Right lobe of liver (tissue), 6 donors: ENCODE measurements at regions not wholly inside any gene's neighbourhood (a gene's known extent, or its start where the extent isn't known, plus 50 kb on each side); places are given as distances from the start of the nearest gene placed in this dataset.

Experiments used
- ATAC-seq, 4 donors: fragments of 200-7000 bp; cut with Tn5 transposase; one replicate each; pipeline ENCODE4 v1.9.1; 2020; ENCODE audit warnings: mild to moderate bottlenecking in 4 of 4, moderate library complexity in 4 of 4
- DNase-seq, 3 donors: peaks; one replicate each; pipeline ENCODE4 v3.0.0-alpha.2; 2020
- H3K27ac ChIP-seq, 3 donors: fragments of 200-600 bp; one replicate each; pipeline ENCODE4 v1.8.0; 2022
- H3K27me3 ChIP-seq, 2 donors: fragments of 200-600 bp; one replicate each; pipeline ENCODE4 v1.8.0; 2022
- H3K36me3 ChIP-seq, 4 donors: fragments of 200-600 bp; sonication (generic) in 1 of 4; one replicate each; pipeline versions ENCODE4 v1.5.1 to v1.8.0; 2017 to 2022; ENCODE audit warnings: control low read depth in 1 of 4
- H3K4me1 ChIP-seq, 4 donors: fragments of 200-600 bp; sonication (generic) in 1 of 4; one replicate each; pipeline versions ENCODE4 v1.5.1 to v1.8.0; 2017 to 2022; ENCODE audit warnings: control low read depth in 1 of 4
- H3K4me3 ChIP-seq, 3 donors: fragments of 200-600 bp; one replicate each; pipeline ENCODE4 v1.8.0; 2022
- H3K9me3 ChIP-seq, 4 donors: fragments of 200-600 bp; sonication (generic) in 1 of 4; one replicate each; pipeline versions ENCODE4 v1.5.1 to v1.8.0; 2017 to 2022; ENCODE audit warnings: control low read depth in 1 of 4
- POLR2A ChIP-seq: fragments of 450-650 bp; IDR thresholded peaks from one replicate; pipeline ENCODE4 v1.6.1; 2017; ENCODE audit warnings: antibody characterized with exemption, mild to moderate bottlenecking
- WGBS: methylation state at CpG from one replicate; pipeline ENCODE4 v1.1.6; 2018; ENCODE audit warnings: low coverage, low lambda C conversion rate; ENCODE audit not compliant: insufficient coverage; ENCODE audit errors: missing lambda C conversion rate; 5-methylcytosine and 5-hydroxymethylcytosine counted together
- intact Hi-C, 2 donors: fragments of 100-400 bp; cut with DNase I; formaldehyde crosslinking; loops; one replicate each; pipeline versions ENCODE4 v1.11.2 to v1.14.1; 2022
- TF ChIP-seq, protein P1 (sequence below), 4 donors: fragments of 200-600 bp in 3 of 4; fragments of 450-650 bp in 1 of 4; IDR thresholded peaks; one replicate each; pipeline versions ENCODE4 v1.5.1 to v1.8.0; 2016 to 2022; ENCODE audit warnings: antibody characterized with exemption in 4 of 4, mild to moderate bottlenecking in 2 of 4
- donor health status: DM: no; HTN: yes; CAD: no.
- donor health status: DM: no; HTN: no; CAD: no.
- donor health status: DM: no; HTN: no; CAD: no.
- donor health status: DM: no; HTN: yes; CAD: no.
- donor health status: DM: no; HTN: yes; CAD: no.

GRCh38 chr13:69319656-69320055, 788.0 kb upstream of the ATXN8OS start:
- Histone ChIP-seq H3K27ac (no peak overlapping the region), H3K4me3 (no peak overlapping the region), H3K36me3 (no peaks in the 10 kb centered on the region), H3K4me1 (no peaks in the 10 kb centered on the region), H3K9me3 (no peaks in the 10 kb centered on the region), H3K27me3 (no peaks in the 10 kb centered on the region)
- 57% methylated on average over 3 of the region's 3 CpGs for WGBS
- DNase-seq: no peak
- TF ChIP-seq, protein P1, sequence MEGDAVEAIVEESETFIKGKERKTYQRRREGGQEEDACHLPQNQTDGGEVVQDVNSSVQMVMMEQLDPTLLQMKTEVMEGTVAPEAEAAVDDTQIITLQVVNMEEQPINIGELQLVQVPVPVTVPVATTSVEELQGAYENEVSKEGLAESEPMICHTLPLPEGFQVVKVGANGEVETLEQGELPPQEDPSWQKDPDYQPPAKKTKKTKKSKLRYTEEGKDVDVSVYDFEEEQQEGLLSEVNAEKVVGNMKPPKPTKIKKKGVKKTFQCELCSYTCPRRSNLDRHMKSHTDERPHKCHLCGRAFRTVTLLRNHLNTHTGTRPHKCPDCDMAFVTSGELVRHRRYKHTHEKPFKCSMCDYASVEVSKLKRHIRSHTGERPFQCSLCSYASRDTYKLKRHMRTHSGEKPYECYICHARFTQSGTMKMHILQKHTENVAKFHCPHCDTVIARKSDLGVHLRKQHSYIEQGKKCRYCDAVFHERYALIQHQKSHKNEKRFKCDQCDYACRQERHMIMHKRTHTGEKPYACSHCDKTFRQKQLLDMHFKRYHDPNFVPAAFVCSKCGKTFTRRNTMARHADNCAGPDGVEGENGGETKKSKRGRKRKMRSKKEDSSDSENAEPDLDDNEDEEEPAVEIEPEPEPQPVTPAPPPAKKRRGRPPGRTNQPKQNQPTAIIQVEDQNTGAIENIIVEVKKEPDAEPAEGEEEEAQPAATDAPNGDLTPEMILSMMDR (IDR thresholded peaks at IDR 0.05): no peak
- no peak for TF ChIP-seq POLR2A
- intact Hi-C loops: no loop called here
- ATAC-seq: no peak

- ATAC-seq (no peak), DNase-seq (no peak)
- intact Hi-C loops: no loop called here
- no peaks in the 10 kb centered on the region for H3K36me3 ChIP-seq
- TF ChIP-seq, protein P1 (IDR thresholded peaks at IDR 0.05): no peak
- TF ChIP-seq POLR2A: no peak
- no peaks in the 10 kb centered on the region for H3K9me3 ChIP-seq
- H3K4me3 ChIP-seq: no peak overlapping the region
- H3K27ac ChIP-seq: no peak overlapping the region
- no peaks in the 10 kb centered on the region for H3K4me1 ChIP-seq
- 50% methylated on average over 3 of the region's 3 CpGs for WGBS
- no peaks in the 10 kb centered on the region for H3K27me3 ChIP-seq
Measured at GRCh38 chr13:69315039-69315438, 792.6 kb upstream of the ATXN8OS start.

GRCh38 chr13:69306766-69307165, 800.9 kb upstream of the ATXN8OS start:
- intact Hi-C loops: no loop called here

GRCh38 chr13:69300131-69300530, 807.5 kb upstream of the ATXN8OS start:
- ATAC-seq: no peak
- DNase-seq: no peak
- no peaks in the 10 kb centered on the region for H3K4me1 ChIP-seq
- H3K4me3 ChIP-seq: no peak overlapping the region
- H3K36me3 ChIP-seq: no peaks in the 10 kb centered on the region
- WGBS: 32% methylated on average over 2 of the region's 2 CpGs
- no peak overlapping the region for H3K27ac ChIP-seq
- intact Hi-C loops: no loop called here
- no peaks in the 10 kb centered on the region for H3K27me3 ChIP-seq
- TF ChIP-seq, protein P1 (IDR thresholded peaks at IDR 0.05): no peak
- TF ChIP-seq POLR2A: no peak
- no peaks in the 10 kb centered on the region for H3K9me3 ChIP-seq

More at GRCh38 chr13:69306766-69307165, 800.9 kb upstream of the ATXN8OS start:
- TF ChIP-seq, protein P1 (IDR thresholded peaks at IDR 0.05): no peak
- no peak for TF ChIP-seq POLR2A
- WGBS: 0% methylated on average over 1 of the region's 1 CpG
- Histone ChIP-seq H3K4me3 (no peak overlapping the region), H3K9me3 (no peaks in the 10 kb centered on the region), H3K27ac (no peak overlapping the region), H3K36me3 (no peaks in the 10 kb centered on the region), H3K27me3 (no peaks in the 10 kb centered on the region), H3K4me1 (no peaks in the 10 kb centered on the region)
- ATAC-seq: no peak
- DNase-seq: no peak

GRCh38 chr13:69296130-69296529, 811.5 kb upstream of the ATXN8OS start:
- DNase-seq (no peak), ATAC-seq (no peak)
- no peaks in the 10 kb centered on the region for H3K4me1 ChIP-seq
- TF ChIP-seq, protein P1 (IDR thresholded peaks at IDR 0.05): no peak
- no peak for TF ChIP-seq POLR2A
- no peak overlapping the region for H3K4me3 ChIP-seq
- intact Hi-C loops: no loop called here
- H3K27me3 ChIP-seq: no peaks in the 10 kb centered on the region
- no peaks in the 10 kb centered on the region for H3K9me3 ChIP-seq
- 35% methylated on average over 1 of the region's 1 CpG for WGBS
- H3K27ac ChIP-seq: no peak overlapping the region
- no peaks in the 10 kb centered on the region for H3K36me3 ChIP-seq
